ENCODE measurements at regions not wholly inside any gene's neighbourhood (a gene's known extent, or its start where the extent isn't known, plus 50 kb on each side); places are given as distances from the start of the nearest gene placed in this dataset.

GRCh38 chr1:193629875-193630274, 443.5 kb upstream of the B3GALT2 start:
- TF ChIP-seq CTCF (IDR thresholded peaks at IDR 0.05; ENCODE audit: insufficient read depth in 1 of 2, low read depth in 1 of 2, low read length in 1 of 2, severe bottlenecking in 1 of 2, unreplicated experiment in 1 of 2), result no peak
- Mint-ChIP-seq H3K9me3 (ENCODE audit: unreplicated experiment) (no peaks in the 10 kb centered on the region), H3K27ac (ENCODE audit: unreplicated experiment) (no peak overlapping the region), H3K4me1 (ENCODE audit: low read depth, unreplicated experiment) (no peaks in the 10 kb centered on the region), H3K27me3 (ENCODE audit: insufficient read depth, unreplicated experiment) (no peaks in the 10 kb centered on the region), H3K36me3 (ENCODE audit: insufficient read depth, unreplicated experiment) (no peaks in the 10 kb centered on the region), H3K4me3 (ENCODE audit: unreplicated experiment) (no peak overlapping the region)
- BruUV-seq (replicated peaks), result no TSS peak
- intact Hi-C loops (cut with micrococcal nuclease; ENCODE audit: unreplicated experiment), result no loop called here
- Histone ChIP-seq H3K27me3 (replicated peaks; ENCODE audit: control insufficient read depth, insufficient read depth, low read length) (no peaks in the 10 kb centered on the region; the same call in 1 of the 2 replicates), H3K4me1 (no peaks in the 10 kb centered on the region), H3K9me3 (no peaks in the 10 kb centered on the region), H3K4me3 (ENCODE audit: low read depth, low read length) (no peak overlapping the region), H3K36me3 (ENCODE audit: control insufficient read depth, insufficient read depth, low read length) (no peaks in the 10 kb centered on the region)
- no peak for DNase-seq
- POLR2A ChIA-PET, result no interaction called here
- CTCF ChIA-PET, result no interaction called here

GRCh38 chr1:193626695-193627094, 440.3 kb upstream of the B3GALT2 start:
- CTCF ChIA-PET, result no interaction called here
- Mint-ChIP-seq H3K9me3 (ENCODE audit: unreplicated experiment) (no peaks in the 10 kb centered on the region), H3K27ac (ENCODE audit: unreplicated experiment) (no peak overlapping the region), H3K4me3 (ENCODE audit: unreplicated experiment) (no peak overlapping the region), H3K36me3 (ENCODE audit: insufficient read depth, unreplicated experiment) (no peaks in the 10 kb centered on the region), H3K4me1 (ENCODE audit: low read depth, unreplicated experiment) (no peaks in the 10 kb centered on the region), H3K27me3 (ENCODE audit: insufficient read depth, unreplicated experiment) (no peaks in the 10 kb centered on the region)
- POLR2A ChIA-PET, result no interaction called here
- H3K36me3 ChIP-seq (ENCODE audit: control insufficient read depth, insufficient read depth, low read length), result no peaks in the 10 kb centered on the region
- intact Hi-C loops (cut with micrococcal nuclease; ENCODE audit: unreplicated experiment), result no loop called here
- no peaks in the 10 kb centered on the region; the same call in 1 of the 2 replicates for H3K27me3 ChIP-seq (replicated peaks; ENCODE audit: control insufficient read depth, insufficient read depth, low read length)
- no peaks in the 10 kb centered on the region for H3K4me1 ChIP-seq
- no peak for DNase-seq
- BruUV-seq (replicated peaks), result no TSS peak
- H3K9me3 ChIP-seq, result no peaks in the 10 kb centered on the region
- no peak overlapping the region for H3K4me3 ChIP-seq (ENCODE audit: low read depth, low read length)
- TF ChIP-seq CTCF (IDR thresholded peaks at IDR 0.05; ENCODE audit: insufficient read depth in 1 of 2, low read depth in 1 of 2, low read length in 1 of 2, severe bottlenecking in 1 of 2, unreplicated experiment in 1 of 2), result no peak

GRCh38 chr1:193625255-193625654, 438.8 kb upstream of the B3GALT2 start:
- H3K36me3 Mint-ChIP-seq (ENCODE audit: insufficient read depth, unreplicated experiment), result no peaks in the 10 kb centered on the region
- H3K9me3 ChIP-seq, result no peaks in the 10 kb centered on the region
- no TSS peak for BruUV-seq (replicated peaks)
- ChIA-PET POLR2A (no interaction called here), CTCF (no interaction called here)
- H3K27ac Mint-ChIP-seq (ENCODE audit: unreplicated experiment), result no peak overlapping the region
- H3K27me3 Mint-ChIP-seq (ENCODE audit: insufficient read depth, unreplicated experiment), result no peaks in the 10 kb centered on the region
- no peak overlapping the region for H3K4me3 ChIP-seq (ENCODE audit: low read depth, low read length)
- no peaks in the 10 kb centered on the region for H3K36me3 ChIP-seq (ENCODE audit: control insufficient read depth, insufficient read depth, low read length)
- no peak for TF ChIP-seq CTCF (IDR thresholded peaks at IDR 0.05; ENCODE audit: insufficient read depth in 1 of 2, low read depth in 1 of 2, low read length in 1 of 2, severe bottlenecking in 1 of 2, unreplicated experiment in 1 of 2)
- no peaks in the 10 kb centered on the region for H3K4me1 ChIP-seq
- no peaks in the 10 kb centered on the region for H3K9me3 Mint-ChIP-seq (ENCODE audit: unreplicated experiment)
- intact Hi-C loops (cut with micrococcal nuclease; ENCODE audit: unreplicated experiment), result no loop called here
- H3K27me3 ChIP-seq (replicated peaks; ENCODE audit: control insufficient read depth, insufficient read depth, low read length), result no peaks in the 10 kb centered on the region; the same call in 1 of the 2 replicates
- H3K4me1 Mint-ChIP-seq (ENCODE audit: low read depth, unreplicated experiment), result no peaks in the 10 kb centered on the region
- no peak for DNase-seq
- H3K4me3 Mint-ChIP-seq (ENCODE audit: unreplicated experiment), result no peak overlapping the region
